WTC11 (cell line): ENCODE measurements at regions not wholly inside any gene's neighbourhood (a gene's known extent, or its start where the extent isn't known, plus 50 kb on each side); places are given as distances from the start of the nearest gene placed in this dataset.

Experiments
- ESRRA ChIP-seq: sonication (generic); formaldehyde crosslinking; IDR thresholded peaks from 2 replicates; pipeline ENCODE4 v1.8.1; 2022; ENCODE audit warnings: mild to moderate bottlenecking, missing genetic modification reagents, borderline replicate concordance
- RELA ChIP-seq: sonication (generic); formaldehyde crosslinking; IDR thresholded peaks from 2 replicates; pipeline ENCODE4 v1.8.1; 2022; ENCODE audit warnings: missing genetic modification reagents, mild to moderate bottlenecking, borderline replicate concordance
- ZNF121 ChIP-seq: sonication (generic); formaldehyde crosslinking; IDR thresholded peaks from 2 replicates; pipeline ENCODE4 v1.8.0; 2023; ENCODE audit warnings: missing genetic modification reagents
- TF ChIP-seq, protein P1 (sequence below): fragments of 200-600 bp; IDR thresholded peaks from 2 replicates; pipeline ENCODE4 v1.8.0; 2022; ENCODE audit warnings: antibody characterized with exemption

GRCh38 chr7:93011351-93012294 lies 106.2 kb downstream of the SAMD9 start:
- TF ChIP-seq ZNF121 (no peak), ESRRA (CRISPR knock-in tag) (no peak), RELA (CRISPR knock-in tag) (no peak)
- TF ChIP-seq, protein P1, sequence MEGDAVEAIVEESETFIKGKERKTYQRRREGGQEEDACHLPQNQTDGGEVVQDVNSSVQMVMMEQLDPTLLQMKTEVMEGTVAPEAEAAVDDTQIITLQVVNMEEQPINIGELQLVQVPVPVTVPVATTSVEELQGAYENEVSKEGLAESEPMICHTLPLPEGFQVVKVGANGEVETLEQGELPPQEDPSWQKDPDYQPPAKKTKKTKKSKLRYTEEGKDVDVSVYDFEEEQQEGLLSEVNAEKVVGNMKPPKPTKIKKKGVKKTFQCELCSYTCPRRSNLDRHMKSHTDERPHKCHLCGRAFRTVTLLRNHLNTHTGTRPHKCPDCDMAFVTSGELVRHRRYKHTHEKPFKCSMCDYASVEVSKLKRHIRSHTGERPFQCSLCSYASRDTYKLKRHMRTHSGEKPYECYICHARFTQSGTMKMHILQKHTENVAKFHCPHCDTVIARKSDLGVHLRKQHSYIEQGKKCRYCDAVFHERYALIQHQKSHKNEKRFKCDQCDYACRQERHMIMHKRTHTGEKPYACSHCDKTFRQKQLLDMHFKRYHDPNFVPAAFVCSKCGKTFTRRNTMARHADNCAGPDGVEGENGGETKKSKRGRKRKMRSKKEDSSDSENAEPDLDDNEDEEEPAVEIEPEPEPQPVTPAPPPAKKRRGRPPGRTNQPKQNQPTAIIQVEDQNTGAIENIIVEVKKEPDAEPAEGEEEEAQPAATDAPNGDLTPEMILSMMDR = no peak
